ENCODE measurements at regions not wholly inside any gene's neighbourhood (a gene's known extent, or its start where the extent isn't known, plus 50 kb on each side); places are given as distances from the start of the nearest gene placed in this dataset.

DNA sequence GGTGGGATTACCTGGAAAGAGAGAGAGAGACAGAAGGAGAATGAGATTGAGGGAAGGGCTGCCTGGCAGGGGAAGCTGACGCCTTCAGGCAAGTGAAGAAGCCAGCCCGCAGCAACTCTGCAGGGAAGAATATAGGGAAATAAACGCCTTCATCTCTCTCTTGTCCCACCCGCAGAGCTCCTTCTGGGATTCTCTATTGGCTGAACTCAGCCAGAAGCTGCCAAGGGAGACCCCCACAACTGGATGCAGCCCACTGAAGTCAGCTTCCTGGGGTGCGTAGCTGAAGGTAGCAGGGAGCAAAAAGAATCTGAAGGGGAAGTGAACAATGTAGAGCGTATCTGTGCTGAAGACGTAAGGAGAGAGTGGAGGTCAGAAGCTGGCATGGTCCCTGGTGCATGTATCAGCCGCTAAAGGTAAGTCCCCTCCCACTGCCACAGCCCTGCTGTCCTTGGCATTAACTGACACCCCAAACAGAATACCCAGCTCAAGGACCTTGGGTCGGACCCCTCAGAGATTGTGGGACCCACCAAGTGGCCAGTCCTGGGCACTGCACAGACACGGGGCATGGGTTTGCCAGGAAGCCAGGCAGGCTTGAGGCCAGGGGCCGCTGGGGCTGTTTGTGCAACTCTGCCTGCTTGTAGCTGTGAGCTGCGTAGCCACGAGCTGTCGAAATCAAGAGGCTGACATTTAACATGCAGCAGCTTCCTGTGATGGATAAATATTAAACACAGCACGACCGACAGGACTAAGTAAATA is 469.9 kb downstream of the MN1 start:
- TF ChIP-seq POLR2AphosphoS5 (IDR thresholded peaks at IDR 0.05; ENCODE audit: low read depth, low read length), result no peak
- no peak for TF ChIP-seq TAF1 (IDR thresholded peaks at IDR 0.05; ENCODE audit: borderline replicate concordance, insufficient read depth, low read length)
- no peak for TF ChIP-seq SIN3A (IDR thresholded peaks at IDR 0.05; ENCODE audit: borderline replicate concordance, insufficient read depth, low read length)
- TF ChIP-seq, protein P1, sequence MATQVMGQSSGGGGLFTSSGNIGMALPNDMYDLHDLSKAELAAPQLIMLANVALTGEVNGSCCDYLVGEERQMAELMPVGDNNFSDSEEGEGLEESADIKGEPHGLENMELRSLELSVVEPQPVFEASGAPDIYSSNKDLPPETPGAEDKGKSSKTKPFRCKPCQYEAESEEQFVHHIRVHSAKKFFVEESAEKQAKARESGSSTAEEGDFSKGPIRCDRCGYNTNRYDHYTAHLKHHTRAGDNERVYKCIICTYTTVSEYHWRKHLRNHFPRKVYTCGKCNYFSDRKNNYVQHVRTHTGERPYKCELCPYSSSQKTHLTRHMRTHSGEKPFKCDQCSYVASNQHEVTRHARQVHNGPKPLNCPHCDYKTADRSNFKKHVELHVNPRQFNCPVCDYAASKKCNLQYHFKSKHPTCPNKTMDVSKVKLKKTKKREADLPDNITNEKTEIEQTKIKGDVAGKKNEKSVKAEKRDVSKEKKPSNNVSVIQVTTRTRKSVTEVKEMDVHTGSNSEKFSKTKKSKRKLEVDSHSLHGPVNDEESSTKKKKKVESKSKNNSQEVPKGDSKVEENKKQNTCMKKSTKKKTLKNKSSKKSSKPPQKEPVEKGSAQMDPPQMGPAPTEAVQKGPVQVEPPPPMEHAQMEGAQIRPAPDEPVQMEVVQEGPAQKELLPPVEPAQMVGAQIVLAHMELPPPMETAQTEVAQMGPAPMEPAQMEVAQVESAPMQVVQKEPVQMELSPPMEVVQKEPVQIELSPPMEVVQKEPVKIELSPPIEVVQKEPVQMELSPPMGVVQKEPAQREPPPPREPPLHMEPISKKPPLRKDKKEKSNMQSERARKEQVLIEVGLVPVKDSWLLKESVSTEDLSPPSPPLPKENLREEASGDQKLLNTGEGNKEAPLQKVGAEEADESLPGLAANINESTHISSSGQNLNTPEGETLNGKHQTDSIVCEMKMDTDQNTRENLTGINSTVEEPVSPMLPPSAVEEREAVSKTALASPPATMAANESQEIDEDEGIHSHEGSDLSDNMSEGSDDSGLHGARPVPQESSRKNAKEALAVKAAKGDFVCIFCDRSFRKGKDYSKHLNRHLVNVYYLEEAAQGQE (IDR thresholded peaks at IDR 0.05; ENCODE audit: insufficient read depth in 1 of 2, low read depth in 2 of 2, low read length in 2 of 2), result no peak

Data from PFSK-1 (cell line).